ENCODE measurements at regions not wholly inside any gene's neighbourhood (a gene's known extent, or its start where the extent isn't known, plus 50 kb on each side); places are given as distances from the start of the nearest gene placed in this dataset.

- no peaks in the 10 kb centered on the region for H3K36me3 ChIP-seq
- peaks cover 0 to 16% (median 0%) of the 10 kb centered on the region in 3 donors for H3K9me3 ChIP-seq
- H3K27ac ChIP-seq, result no peak overlapping the region
- H3K4me1 ChIP-seq, result no peaks in the 10 kb centered on the region
- H3K27me3 ChIP-seq, result no peaks in the 10 kb centered on the region
- TF ChIP-seq POLR2AphosphoS5 (IDR thresholded peaks at IDR 0.05), result no peak
- TF ChIP-seq CTCF (IDR thresholded peaks at IDR 0.05), result no peak
- no peak for TF ChIP-seq POLR2A (IDR thresholded peaks at IDR 0.05)
- TF ChIP-seq EP300 (IDR thresholded peaks at IDR 0.05), result no peak
- 71 to 72% methylated on average over 6 to 13 of the region's 13 CpGs for WGBS, 2 donors (ENCODE audit: low coverage in 1 of 2)
- ATAC-seq, result no peak
- H3K4me3 ChIP-seq, result no peak overlapping the region
Measured at GRCh38 chr7:67713451-67714056, 716.9 kb downstream of the TYW1 start.

- TF ChIP-seq POLR2A (IDR thresholded peaks at IDR 0.05), result no peak
- TF ChIP-seq POLR2AphosphoS5 (IDR thresholded peaks at IDR 0.05), result no peak
- TF ChIP-seq EP300 (IDR thresholded peaks at IDR 0.05), result no peak
- TF ChIP-seq CTCF (IDR thresholded peaks at IDR 0.05), result no peak
- Histone ChIP-seq H3K27me3 (no peaks in the 10 kb centered on the region), H3K27ac (no peak overlapping the region), H3K4me1 (no peaks in the 10 kb centered on the region), H3K4me3 (no peak overlapping the region), H3K9me3 (no peaks in the 10 kb centered on the region), H3K36me3 (no peaks in the 10 kb centered on the region)
- 23 to 43% methylated on average over 2 of the region's 2 CpGs for WGBS, 2 donors (ENCODE audit: low coverage in 1 of 2)
- ATAC-seq, result no peak
Measured at GRCh38 chr7:67716729-67717128, 720.1 kb downstream of the TYW1 start.

GRCh38 chr7:67723591-67723990, 727.0 kb downstream of the TYW1 start:
- Histone ChIP-seq H3K9me3 (no peaks in the 10 kb centered on the region), H3K27me3 (no peaks in the 10 kb centered on the region), H3K4me1 (no peaks in the 10 kb centered on the region), H3K27ac (no peak overlapping the region), H3K4me3 (no peak overlapping the region), H3K36me3 (no peaks in the 10 kb centered on the region)
- WGBS, 2 donors (ENCODE audit: low coverage in 1 of 2), result 57% methylated on average over 1 of the region's 3 CpGs; no CpG with 5 or more reads in 1 of the 2 donors
- ATAC-seq, result no peak
- TF ChIP-seq EP300 (IDR thresholded peaks at IDR 0.05), result no peak
- TF ChIP-seq CTCF (IDR thresholded peaks at IDR 0.05), result no peak
- no peak for TF ChIP-seq POLR2A (IDR thresholded peaks at IDR 0.05)
- TF ChIP-seq POLR2AphosphoS5 (IDR thresholded peaks at IDR 0.05), result no peak

GRCh38 chr7:67724435-67724834, 727.8 kb downstream of the TYW1 start:
- 83 to 93% methylated on average over 4 to 5 of the region's 5 CpGs for WGBS, 2 donors (ENCODE audit: low coverage in 1 of 2)
- Histone ChIP-seq H3K4me1 (no peaks in the 10 kb centered on the region), H3K4me3 (no peak overlapping the region), H3K27me3 (no peaks in the 10 kb centered on the region), H3K36me3 (no peaks in the 10 kb centered on the region), H3K9me3 (no peaks in the 10 kb centered on the region), H3K27ac (peak overlapping the region in 1 of 4 donors; percentile 18)
- ATAC-seq, result no peak
- TF ChIP-seq POLR2A (IDR thresholded peaks at IDR 0.05), result no peak
- no peak for TF ChIP-seq CTCF (IDR thresholded peaks at IDR 0.05)
- TF ChIP-seq EP300 (IDR thresholded peaks at IDR 0.05), result no peak
- TF ChIP-seq POLR2AphosphoS5 (IDR thresholded peaks at IDR 0.05), result no peak

GRCh38 chr7:67724955-67725354, 728.3 kb downstream of the TYW1 start:
- Histone ChIP-seq H3K9me3 (no peaks in the 10 kb centered on the region), H3K4me3 (no peak overlapping the region), H3K27ac (peak overlapping the region in 1 of 4 donors; percentile 18), H3K27me3 (no peaks in the 10 kb centered on the region), H3K4me1 (no peaks in the 10 kb centered on the region), H3K36me3 (no peaks in the 10 kb centered on the region)
- WGBS, 2 donors (ENCODE audit: low coverage in 1 of 2), result 72 to 100% methylated on average over 2 of the region's 2 CpGs
- peak; percentile 46 for ATAC-seq
- TF ChIP-seq POLR2AphosphoS5 (IDR thresholded peaks at IDR 0.05) (no peak), CTCF (IDR thresholded peaks at IDR 0.05) (no peak), POLR2A (IDR thresholded peaks at IDR 0.05) (no peak), EP300 (IDR thresholded peaks at IDR 0.05) (no peak)

All from gastroesophageal sphincter (tissue), 4 donors.